Peyer's patch (tissue), 4 donors: ENCODE measurements at regions not wholly inside any gene's neighbourhood (a gene's known extent, or its start where the extent isn't known, plus 50 kb on each side); places are given as distances from the start of the nearest gene placed in this dataset.

Experiments
- CTCF ChIP-seq, 6 experiments: fragments of 450-650 bp in 4 of 6; fragments of 200-600 bp in 2 of 6; sonication (generic) in 1 of 6; IDR thresholded peaks; one replicate each; pipeline ENCODE4 v1.5.1; 2017 to 2019; ENCODE audit warnings: antibody characterized with exemption in 6 of 6, mild to moderate bottlenecking in 3 of 6, moderate library complexity in 1 of 6
- POLR2A ChIP-seq, 2 donors: fragments of 450-650 bp; IDR thresholded peaks; one replicate each; pipeline ENCODE4 v1.5.1; 2017; ENCODE audit warnings: antibody characterized with exemption in 2 of 2, mild to moderate bottlenecking in 2 of 2, moderate library complexity in 2 of 2

- TF ChIP-seq CTCF (IDR thresholded peaks at IDR 0.05), result no peak
- no peak for TF ChIP-seq POLR2A (IDR thresholded peaks at IDR 0.05)
These were observed 653.0 kb upstream of the SLC39A10 start for GRCh38 chr2:195003881-195004471.
